ENCODE measurements at regions not wholly inside any gene's neighbourhood (a gene's known extent, or its start where the extent isn't known, plus 50 kb on each side); places are given as distances from the start of the nearest gene placed in this dataset.
"Not testable (repeated sequence)": the region's sequence is repeated elsewhere in the genome, so short reads cannot be mapped to it uniquely, and the experiment has no call there.

GRCh38 chr19:23533441-23533840 lies 138.2 kb upstream of the ZNF91 start:
- not testable (repeated sequence) for DNase-seq

- DNase-seq, result no peak
Measured at GRCh38 chr19:23531976-23532375, 136.7 kb upstream of the ZNF91 start.

- DNase-seq, result no peak
Measured at GRCh38 chr19:23531231-23531790, 136.0 kb upstream of the ZNF91 start.

- no peak for DNase-seq
Measured at GRCh38 chr19:23528376-23528775, 133.1 kb upstream of the ZNF91 start.

GRCh38 chr19:23527797-23528196 lies 132.5 kb upstream of the ZNF91 start:
- no peak for DNase-seq

- no peak for DNase-seq
Measured at GRCh38 chr19:23526302-23526701, 131.0 kb upstream of the ZNF91 start.

GRCh38 chr19:23525276-23525852 lies 130.1 kb upstream of the ZNF91 start:
- no peak for DNase-seq

- DNase-seq, result no peak
Measured at GRCh38 chr19:23523863-23524262, 128.6 kb upstream of the ZNF91 start.

GRCh38 chr19:23522431-23522830 lies 127.2 kb upstream of the ZNF91 start:
- DNase-seq, result no peak

- DNase-seq, result no peak
Measured at GRCh38 chr19:23521471-23521870, 126.2 kb upstream of the ZNF91 start.

- no peak for DNase-seq
Measured at GRCh38 chr19:23520441-23520840, 125.2 kb upstream of the ZNF91 start.

- DNase-seq, result no peak
Measured at GRCh38 chr19:23519031-23519430, 123.8 kb upstream of the ZNF91 start.

- DNase-seq, result no peak
Measured at GRCh38 chr19:23516266-23516665, 121.0 kb upstream of the ZNF91 start.

GRCh38 chr19:23515551-23515950 lies 120.3 kb upstream of the ZNF91 start:
- no peak for DNase-seq

GRCh38 chr19:23512151-23512925 lies 117.1 kb upstream of the ZNF91 start:
- no peak for DNase-seq

- DNase-seq, result no peak
Measured at GRCh38 chr19:23509686-23510450, 114.6 kb upstream of the ZNF91 start.

- DNase-seq, result no peak
Measured at GRCh38 chr19:23507446-23507845, 112.2 kb upstream of the ZNF91 start.

GRCh38 chr19:23505738-23506137 lies 110.5 kb upstream of the ZNF91 start:
- no peak for DNase-seq

- no peak for DNase-seq
Measured at GRCh38 chr19:23482829-23483228, 87.6 kb upstream of the ZNF91 start.

- DNase-seq, result no peak
Measured at GRCh38 chr19:23481043-23481442, 85.8 kb upstream of the ZNF91 start.

- no peak for DNase-seq
Measured at GRCh38 chr19:23475477-23475876, 80.2 kb upstream of the ZNF91 start.

- no peak for DNase-seq
Measured at GRCh38 chr19:23474761-23475160, 79.5 kb upstream of the ZNF91 start.

GRCh38 chr19:23474172-23474571 lies 78.9 kb upstream of the ZNF91 start:
- DNase-seq, result no peak

Data from tongue (tissue), 1 donor.